Endothelial cell of umbilical vein (primary cell): ENCODE measurements at regions not wholly inside any gene's neighbourhood (a gene's known extent, or its start where the extent isn't known, plus 50 kb on each side); places are given as distances from the start of the nearest gene placed in this dataset.

ENCODE experiments used
- BruUV-seq: library from RNA; stranded (reverse); fragments of 400-500 nt; replicated peaks from 2 replicates; lab custom pipeline; 2021; lab: Mats Ljungman, UMichigan
- CTCF ChIA-PET: fragments of 300-600, 350-600 bp; sonication (Branson Sonifier 250); formaldehyde crosslinking; loops from one replicate; lab custom pipeline; 2021; ENCODE audit warnings: antibody characterized with exemption, inconsistent platforms; lab: Charles Lee
- POLR2A ChIA-PET: fragments of 300-600, 350-600 bp; sonication (Branson Sonifier 250); formaldehyde crosslinking; loops from one replicate; lab custom pipeline; 2021; ENCODE audit warnings: antibody characterized with exemption, inconsistent platforms; lab: Charles Lee
- DNase-seq: peaks from one replicate; pipeline ENCODE4 v3.0.0-alpha.2; 2011; ENCODE audit warnings: low read depth, low spot score
- FAIRE-seq: peaks from 2 replicates; lab custom pipeline; 2011; peaks lifted over from hg19 to GRCh38; lab: Jason Lieb, UNC
- H2AFZ ChIP-seq: 2 replicates; pipeline ENCODE4 v1.6.0; 2012; ENCODE audit warnings: low read depth, low read length, control low read depth, inconsistent platforms
- H3K27ac ChIP-seq: 2 replicates; pipeline ENCODE4 v1.5.1; 2011; ENCODE audit warnings: low read depth, mild to moderate bottlenecking, control low read depth, low read length, moderate library complexity; ENCODE audit not compliant: insufficient read depth
- H3K27me3 ChIP-seq, 2 experiments: 2 replicates each; pipeline versions ENCODE4 v1.6.0 to v1.6.1; 2011; ENCODE audit warnings: low read length in 2 of 2, mixed read lengths in 1 of 2; ENCODE audit not compliant: control insufficient read depth in 2 of 2, insufficient read depth in 2 of 2
- H3K36me3 ChIP-seq, 2 experiments: 2 replicates in 1 of 2; 3 replicates in 1 of 2; pipeline ENCODE4 v1.5.1; 2011; ENCODE audit warnings: low read length in 2 of 2, mild to moderate bottlenecking in 1 of 2, moderate library complexity in 1 of 2; ENCODE audit not compliant: control insufficient read depth in 2 of 2, insufficient read depth in 2 of 2; ENCODE audit errors: extremely low read depth in 1 of 2
- H3K4me1 ChIP-seq: 3 replicates; pipeline ENCODE4 v1.5.1; 2011; ENCODE audit warnings: mild to moderate bottlenecking, low read length; ENCODE audit not compliant: control insufficient read depth, insufficient read depth; ENCODE audit errors: extremely low read depth
- H3K4me2 ChIP-seq: 2 replicates; pipeline ENCODE4 v1.6.1; 2011; ENCODE audit warnings: low read length, control low read depth, mixed read lengths; ENCODE audit not compliant: insufficient read depth
- H3K4me3 ChIP-seq, 3 experiments: fragments of 200-600 bp in 1 of 3; sonication (generic), shearing (Covaris generic) in 1 of 3; replicated peaks in 1 of 3; 2 replicates each; pipeline ENCODE4 v1.5.1; 2011 to 2016; ENCODE audit warnings: control low read depth in 3 of 3, low read length in 3 of 3, mild to moderate bottlenecking in 2 of 3, inconsistent platforms in 1 of 3, low read depth in 1 of 3, moderate library complexity in 1 of 3; ENCODE audit not compliant: insufficient read depth in 1 of 3
- H3K79me2 ChIP-seq: 2 replicates; pipeline ENCODE4 v1.6.0; 2012; ENCODE audit warnings: low read length, inconsistent platforms; ENCODE audit not compliant: control insufficient read depth, insufficient read depth
- H3K9ac ChIP-seq: replicated peaks from 2 replicates; pipeline ENCODE3; 2011; ENCODE audit warnings: low read length, control low read depth; ENCODE audit not compliant: insufficient read depth; ENCODE audit errors: extremely low read depth
- H3K9me1 ChIP-seq: replicated peaks from 3 replicates; pipeline ENCODE4 v1.6.0; 2011; ENCODE audit warnings: mild to moderate bottlenecking, low read length; ENCODE audit not compliant: control insufficient read depth, insufficient read depth; ENCODE audit errors: extremely low read depth
- H3K9me3 ChIP-seq: replicated peaks from 2 replicates; pipeline ENCODE4 v1.5.1; 2012; ENCODE audit warnings: low read length, inconsistent platforms; ENCODE audit not compliant: control insufficient read depth, insufficient read depth
- H4K20me1 ChIP-seq: replicated peaks from 2 replicates; pipeline ENCODE3; 2011; ENCODE audit warnings: mild to moderate bottlenecking, low read length; ENCODE audit not compliant: control insufficient read depth, insufficient read depth; ENCODE audit errors: extremely low read depth
- EZH2 ChIP-seq: IDR thresholded peaks from 2 replicates; pipeline ENCODE4 v1.6.1; 2012; ENCODE audit warnings: borderline replicate concordance, low read depth, mild to moderate bottlenecking, moderate library complexity, low read length, inconsistent platforms; ENCODE audit not compliant: severe bottlenecking
- FOS ChIP-seq: IDR thresholded peaks from 2 replicates; pipeline ENCODE4 v1.6.1; 2011; ENCODE audit warnings: mild to moderate bottlenecking, low read length, moderate library complexity, borderline replicate concordance; ENCODE audit not compliant: insufficient read depth
- GATA2 ChIP-seq: IDR thresholded peaks from 2 replicates; pipeline ENCODE4 v1.7.0; 2011; ENCODE audit warnings: low read depth, mild to moderate bottlenecking, moderate library complexity, mixed read lengths, low read length; ENCODE audit not compliant: insufficient read length, insufficient read depth
- JUN ChIP-seq: IDR thresholded peaks from 2 replicates; pipeline ENCODE4 v1.6.1; 2011; ENCODE audit warnings: borderline replicate concordance, low read depth; ENCODE audit not compliant: insufficient read length, insufficient read depth
- MAX ChIP-seq: IDR thresholded peaks from 2 replicates; pipeline ENCODE4 v1.6.1; 2011; ENCODE audit not compliant: insufficient read depth, insufficient read length
- MYC ChIP-seq: IDR thresholded peaks from one replicate; pipeline ENCODE4 v1.6.1; 2011; ENCODE audit warnings: mild to moderate bottlenecking, low read depth, low read length
- POLR2A ChIP-seq: IDR thresholded peaks from 2 replicates; pipeline ENCODE4 v1.6.1; 2012; ENCODE audit warnings: low read depth, mild to moderate bottlenecking, control low read depth, low read length
- POLR2AphosphoS5 ChIP-seq: IDR thresholded peaks from 2 replicates; pipeline ENCODE4 v1.6.1; 2012; ENCODE audit warnings: low read depth, mild to moderate bottlenecking, control low read depth, low read length, moderate library complexity; ENCODE audit not compliant: insufficient read depth
- dilution Hi-C: fragments of 300-500 bp; cut with MboI; formaldehyde crosslinking; loops from one replicate; pipeline ENCODE4 v1.15.0; 2019; ENCODE audit warnings: low sequenced_read_pairs; ENCODE audit not compliant: extremely low pct_ligation_motif_present
- intact Hi-C: fragments of 100-400 bp; cut with micrococcal nuclease; formaldehyde crosslinking; loops from one replicate; pipeline ENCODE4 v1.10.0; 2022
- TF ChIP-seq, protein P1 (sequence below), 2 donors: IDR thresholded peaks; 1 replicate in 1 of 2; 2 replicates in 1 of 2; pipeline ENCODE4 v1.5.1; 2011; ENCODE audit warnings: low read length in 2 of 2, mild to moderate bottlenecking in 2 of 2, moderate library complexity in 2 of 2, control low read depth in 1 of 2, inconsistent platforms in 1 of 2, low read depth in 1 of 2; ENCODE audit not compliant: insufficient read depth in 1 of 2; ENCODE audit errors: extremely low read depth in 1 of 2

GRCh38 chr3:152030320-152030719, 156.9 kb downstream of the SUCNR1 start:
- H3K27ac ChIP-seq, result no peak overlapping the region
- H2AFZ ChIP-seq, result peak overlapping the region; percentile 43
- H3K79me2 ChIP-seq, result no peaks in the 10 kb centered on the region
- ChIA-PET CTCF (interaction anchor here (1.3 to 2.0 kb wide), 7 partner anchors 9 to 442 kb away, joined by 3 to 5 read pairs (median 3); no protein-coding TSS in a partner anchor), POLR2A (no interaction called here)
- DNase-seq (no peak), FAIRE-seq (no peak)
- BruUV-seq, result no TSS peak
- no peaks in the 10 kb centered on the region for H3K36me3 ChIP-seq
- intact Hi-C loops, result no loop called here
- no peaks in the 10 kb centered on the region for H3K27me3 ChIP-seq
- no peak overlapping the region for H3K9ac ChIP-seq
- no peaks in the 10 kb centered on the region for H3K9me1 ChIP-seq
- no peak overlapping the region for H3K4me2 ChIP-seq
- no peaks in the 10 kb centered on the region for H3K9me3 ChIP-seq
- H3K4me1 ChIP-seq, result peaks cover 22% of the 10 kb centered on the region
- TF ChIP-seq POLR2A (no peak), MYC (no peak), GATA2 (no peak), EZH2 (no peak), FOS (no peak), JUN (no peak), MAX (no peak), POLR2AphosphoS5 (no peak)
- TF ChIP-seq, protein P1, sequence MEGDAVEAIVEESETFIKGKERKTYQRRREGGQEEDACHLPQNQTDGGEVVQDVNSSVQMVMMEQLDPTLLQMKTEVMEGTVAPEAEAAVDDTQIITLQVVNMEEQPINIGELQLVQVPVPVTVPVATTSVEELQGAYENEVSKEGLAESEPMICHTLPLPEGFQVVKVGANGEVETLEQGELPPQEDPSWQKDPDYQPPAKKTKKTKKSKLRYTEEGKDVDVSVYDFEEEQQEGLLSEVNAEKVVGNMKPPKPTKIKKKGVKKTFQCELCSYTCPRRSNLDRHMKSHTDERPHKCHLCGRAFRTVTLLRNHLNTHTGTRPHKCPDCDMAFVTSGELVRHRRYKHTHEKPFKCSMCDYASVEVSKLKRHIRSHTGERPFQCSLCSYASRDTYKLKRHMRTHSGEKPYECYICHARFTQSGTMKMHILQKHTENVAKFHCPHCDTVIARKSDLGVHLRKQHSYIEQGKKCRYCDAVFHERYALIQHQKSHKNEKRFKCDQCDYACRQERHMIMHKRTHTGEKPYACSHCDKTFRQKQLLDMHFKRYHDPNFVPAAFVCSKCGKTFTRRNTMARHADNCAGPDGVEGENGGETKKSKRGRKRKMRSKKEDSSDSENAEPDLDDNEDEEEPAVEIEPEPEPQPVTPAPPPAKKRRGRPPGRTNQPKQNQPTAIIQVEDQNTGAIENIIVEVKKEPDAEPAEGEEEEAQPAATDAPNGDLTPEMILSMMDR (IDR thresholded peaks at IDR 0.05; ENCODE audit: extremely low read depth in 1 of 2, insufficient read depth in 1 of 2, low read depth in 1 of 2, low read length in 2 of 2), result no peak
- dilution Hi-C loops, result no loop called here
- H4K20me1 ChIP-seq, result no peaks in the 10 kb centered on the region
- H3K4me3 ChIP-seq, result no peak overlapping the region
